ENCODE measurements at regions not wholly inside any gene's neighbourhood (a gene's known extent, or its start where the extent isn't known, plus 50 kb on each side); places are given as distances from the start of the nearest gene placed in this dataset.

- TF ChIP-seq, protein P1, sequence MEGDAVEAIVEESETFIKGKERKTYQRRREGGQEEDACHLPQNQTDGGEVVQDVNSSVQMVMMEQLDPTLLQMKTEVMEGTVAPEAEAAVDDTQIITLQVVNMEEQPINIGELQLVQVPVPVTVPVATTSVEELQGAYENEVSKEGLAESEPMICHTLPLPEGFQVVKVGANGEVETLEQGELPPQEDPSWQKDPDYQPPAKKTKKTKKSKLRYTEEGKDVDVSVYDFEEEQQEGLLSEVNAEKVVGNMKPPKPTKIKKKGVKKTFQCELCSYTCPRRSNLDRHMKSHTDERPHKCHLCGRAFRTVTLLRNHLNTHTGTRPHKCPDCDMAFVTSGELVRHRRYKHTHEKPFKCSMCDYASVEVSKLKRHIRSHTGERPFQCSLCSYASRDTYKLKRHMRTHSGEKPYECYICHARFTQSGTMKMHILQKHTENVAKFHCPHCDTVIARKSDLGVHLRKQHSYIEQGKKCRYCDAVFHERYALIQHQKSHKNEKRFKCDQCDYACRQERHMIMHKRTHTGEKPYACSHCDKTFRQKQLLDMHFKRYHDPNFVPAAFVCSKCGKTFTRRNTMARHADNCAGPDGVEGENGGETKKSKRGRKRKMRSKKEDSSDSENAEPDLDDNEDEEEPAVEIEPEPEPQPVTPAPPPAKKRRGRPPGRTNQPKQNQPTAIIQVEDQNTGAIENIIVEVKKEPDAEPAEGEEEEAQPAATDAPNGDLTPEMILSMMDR (IDR thresholded peaks at IDR 0.05) = no peak
- TF ChIP-seq EP300 (IDR thresholded peaks at IDR 0.05) (no peak), POLR2A (IDR thresholded peaks at IDR 0.05; ENCODE audit: low read depth) (no peak), POLR2AphosphoS5 (IDR thresholded peaks at IDR 0.05) (no peak)
Measured at GRCh38 chr10:131567279-131568162, 256.0 kb upstream of the TCERG1L start.
